ENCODE measurements at regions not wholly inside any gene's neighbourhood (a gene's known extent, or its start where the extent isn't known, plus 50 kb on each side); places are given as distances from the start of the nearest gene placed in this dataset.

DNA sequence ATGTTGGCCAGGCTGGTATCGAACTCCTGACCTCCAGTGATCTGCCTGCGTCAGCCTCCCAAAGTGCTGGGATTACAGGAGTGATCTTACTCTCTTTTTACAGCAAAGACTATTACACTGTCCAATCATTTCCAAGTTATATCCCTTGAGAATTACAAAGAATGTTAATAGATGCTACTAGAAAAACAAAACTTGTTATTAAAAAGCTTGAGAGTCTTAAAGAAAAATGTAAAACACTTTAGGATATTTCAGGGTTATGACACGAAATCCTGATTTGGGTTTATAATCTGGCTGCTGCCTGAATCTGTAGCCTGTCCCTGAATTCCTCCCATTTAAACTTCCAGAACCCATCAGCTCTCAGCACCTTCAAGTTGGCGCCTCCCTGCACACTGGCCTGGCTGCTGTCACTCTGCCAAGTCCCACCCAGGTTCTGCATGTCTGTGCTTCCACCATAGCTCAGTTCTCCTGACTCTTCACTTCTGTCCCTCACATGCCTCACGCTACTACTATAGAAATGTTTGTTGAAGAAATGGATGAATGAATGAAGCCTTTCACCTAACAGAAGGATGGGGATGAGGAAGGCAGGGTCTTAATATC is 55.8 kb upstream of the RFXAP start:
- H4K20me1 ChIP-seq (ENCODE audit: insufficient read depth, low read length) = no peaks in the 10 kb centered on the region
- Mint-ChIP-seq H3K36me3 (ENCODE audit: low read depth, unreplicated experiment) (no peaks in the 10 kb centered on the region), H3K4me1 (ENCODE audit: low read depth, unreplicated experiment) (peaks cover 19% of the 10 kb centered on the region), H3K4me3 (ENCODE audit: unreplicated experiment) (no peak overlapping the region), H3K27me3 (ENCODE audit: low read depth, unreplicated experiment) (no peaks in the 10 kb centered on the region), H3K9me3 (ENCODE audit: unreplicated experiment) (no peaks in the 10 kb centered on the region), H3K27ac (ENCODE audit: unreplicated experiment) (no peak overlapping the region)
- no peak overlapping the region for H3K4me2 ChIP-seq (ENCODE audit: low read length)
- peaks cover 4% of the 10 kb centered on the region for H3K9me3 ChIP-seq (ENCODE audit: insufficient read depth, low read depth, low read length)
- H3K27ac ChIP-seq (ENCODE audit: low read depth, low read length) = no peak overlapping the region
- H3K36me3 ChIP-seq (ENCODE audit: insufficient read depth, low read length) = no peaks in the 10 kb centered on the region
- no peak for TF ChIP-seq EZH2 (IDR thresholded peaks at IDR 0.05; ENCODE audit: insufficient read depth, low read length)
- TF ChIP-seq, protein P1, sequence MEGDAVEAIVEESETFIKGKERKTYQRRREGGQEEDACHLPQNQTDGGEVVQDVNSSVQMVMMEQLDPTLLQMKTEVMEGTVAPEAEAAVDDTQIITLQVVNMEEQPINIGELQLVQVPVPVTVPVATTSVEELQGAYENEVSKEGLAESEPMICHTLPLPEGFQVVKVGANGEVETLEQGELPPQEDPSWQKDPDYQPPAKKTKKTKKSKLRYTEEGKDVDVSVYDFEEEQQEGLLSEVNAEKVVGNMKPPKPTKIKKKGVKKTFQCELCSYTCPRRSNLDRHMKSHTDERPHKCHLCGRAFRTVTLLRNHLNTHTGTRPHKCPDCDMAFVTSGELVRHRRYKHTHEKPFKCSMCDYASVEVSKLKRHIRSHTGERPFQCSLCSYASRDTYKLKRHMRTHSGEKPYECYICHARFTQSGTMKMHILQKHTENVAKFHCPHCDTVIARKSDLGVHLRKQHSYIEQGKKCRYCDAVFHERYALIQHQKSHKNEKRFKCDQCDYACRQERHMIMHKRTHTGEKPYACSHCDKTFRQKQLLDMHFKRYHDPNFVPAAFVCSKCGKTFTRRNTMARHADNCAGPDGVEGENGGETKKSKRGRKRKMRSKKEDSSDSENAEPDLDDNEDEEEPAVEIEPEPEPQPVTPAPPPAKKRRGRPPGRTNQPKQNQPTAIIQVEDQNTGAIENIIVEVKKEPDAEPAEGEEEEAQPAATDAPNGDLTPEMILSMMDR (IDR thresholded peaks at IDR 0.05; ENCODE audit: insufficient read depth, low read depth, low read length) = no peak
- H3K27me3 ChIP-seq (ENCODE audit: insufficient read depth, low read length) = no peaks in the 10 kb centered on the region
- H3K9ac ChIP-seq (ENCODE audit: low read length) = no peak overlapping the region
- no peak overlapping the region for H2AFZ ChIP-seq (ENCODE audit: low read depth, low read length)
- DNase-seq (ENCODE audit: low read depth) (no peak), FAIRE-seq (no peak)
- no peak overlapping the region for H3K4me3 ChIP-seq (ENCODE audit: insufficient read depth, low read depth, low read length)
- peaks cover 5% of the 10 kb centered on the region for H3K4me1 ChIP-seq (ENCODE audit: insufficient read depth, low read length)
- no peaks in the 10 kb centered on the region for H3K79me2 ChIP-seq (ENCODE audit: insufficient read depth, low read length)

DNA sequence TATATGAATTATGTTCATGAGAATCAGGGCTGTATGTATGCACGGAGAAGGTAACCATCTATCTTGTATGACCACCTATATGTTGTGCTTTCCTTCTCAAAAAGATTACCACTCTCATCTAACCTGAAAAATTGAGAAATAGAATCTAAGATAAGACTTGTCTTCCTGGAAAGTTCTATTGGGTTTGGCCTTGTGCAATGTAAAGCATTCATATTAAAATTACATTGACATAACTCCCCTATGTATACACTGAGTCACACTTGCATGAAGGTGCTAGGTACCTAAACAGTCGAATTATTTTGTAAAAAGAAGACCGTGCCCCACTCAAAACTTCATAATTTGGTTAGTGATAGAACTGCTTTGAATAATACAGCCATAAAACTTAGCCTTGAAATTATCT is 54.5 kb upstream of the RFXAP start:
- H3K4me1 Mint-ChIP-seq (ENCODE audit: low read depth, unreplicated experiment) = peaks cover 20% of the 10 kb centered on the region
- Histone ChIP-seq H4K20me1 (ENCODE audit: insufficient read depth, low read length) (no peaks in the 10 kb centered on the region), H3K36me3 (ENCODE audit: insufficient read depth, low read length) (no peaks in the 10 kb centered on the region), H3K9me3 (ENCODE audit: insufficient read depth, low read depth, low read length) (peaks cover 4% of the 10 kb centered on the region), H3K79me2 (ENCODE audit: insufficient read depth, low read length) (no peaks in the 10 kb centered on the region), H2AFZ (ENCODE audit: low read depth, low read length) (no peak overlapping the region), H3K4me2 (ENCODE audit: low read length) (no peak overlapping the region), H3K4me1 (ENCODE audit: insufficient read depth, low read length) (peaks cover 5% of the 10 kb centered on the region), H3K4me3 (ENCODE audit: insufficient read depth, low read depth, low read length) (no peak overlapping the region), H3K9ac (ENCODE audit: low read length) (no peak overlapping the region), H3K27me3 (ENCODE audit: insufficient read depth, low read length) (no peaks in the 10 kb centered on the region), H3K27ac (ENCODE audit: low read depth, low read length) (no peak overlapping the region)
- no peaks in the 10 kb centered on the region for H3K36me3 Mint-ChIP-seq (ENCODE audit: low read depth, unreplicated experiment)
- TF ChIP-seq EZH2 (IDR thresholded peaks at IDR 0.05; ENCODE audit: insufficient read depth, low read length) = no peak
- TF ChIP-seq, protein P1 (IDR thresholded peaks at IDR 0.05; ENCODE audit: insufficient read depth, low read depth, low read length) = no peak
- H3K27me3 Mint-ChIP-seq (ENCODE audit: low read depth, unreplicated experiment) = no peaks in the 10 kb centered on the region
- peaks cover 5% of the 10 kb centered on the region for H3K9me3 Mint-ChIP-seq (ENCODE audit: unreplicated experiment)
- H3K4me3 Mint-ChIP-seq (ENCODE audit: unreplicated experiment) = no peak overlapping the region
- H3K27ac Mint-ChIP-seq (ENCODE audit: unreplicated experiment) = no peak overlapping the region
- FAIRE-seq = no peak
- DNase-seq (ENCODE audit: low read depth) = no peak

DNA sequence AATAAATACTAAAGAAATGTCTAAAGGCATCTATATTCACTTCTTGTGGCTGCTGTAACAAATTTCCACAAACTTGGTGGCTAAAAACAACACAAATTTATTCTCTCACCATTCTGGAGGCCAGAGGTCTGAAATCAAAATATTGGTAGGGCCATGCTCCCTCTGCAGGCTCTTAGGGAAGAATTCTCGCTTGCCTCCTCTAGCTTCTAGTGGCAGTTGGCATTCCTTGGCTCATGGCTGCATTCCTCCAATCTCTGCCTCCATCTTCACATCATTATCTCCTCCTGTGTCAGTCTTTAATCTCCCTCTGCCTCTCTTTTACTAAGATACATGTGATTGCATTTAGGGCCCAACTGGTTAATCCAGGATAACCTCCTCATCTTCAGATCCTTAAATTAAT is 54.1 kb upstream of the RFXAP start:
- H4K20me1 ChIP-seq (ENCODE audit: insufficient read depth, low read length) = no peaks in the 10 kb centered on the region
- H3K4me2 ChIP-seq (ENCODE audit: low read length) = no peak overlapping the region
- no peaks in the 10 kb centered on the region for H3K79me2 ChIP-seq (ENCODE audit: insufficient read depth, low read length)
- TF ChIP-seq EZH2 (IDR thresholded peaks at IDR 0.05; ENCODE audit: insufficient read depth, low read length) = no peak
- TF ChIP-seq, protein P1 (IDR thresholded peaks at IDR 0.05; ENCODE audit: insufficient read depth, low read depth, low read length) = no peak
- no peak overlapping the region for H3K27ac ChIP-seq (ENCODE audit: low read depth, low read length)
- FAIRE-seq (no peak), DNase-seq (ENCODE audit: low read depth) (no peak)
- no peak overlapping the region for H3K4me3 ChIP-seq (ENCODE audit: insufficient read depth, low read depth, low read length)
- Mint-ChIP-seq H3K36me3 (ENCODE audit: low read depth, unreplicated experiment) (no peaks in the 10 kb centered on the region), H3K4me1 (ENCODE audit: low read depth, unreplicated experiment) (peaks cover 20% of the 10 kb centered on the region), H3K27ac (ENCODE audit: unreplicated experiment) (no peak overlapping the region), H3K4me3 (ENCODE audit: unreplicated experiment) (no peak overlapping the region), H3K27me3 (ENCODE audit: low read depth, unreplicated experiment) (no peaks in the 10 kb centered on the region), H3K9me3 (ENCODE audit: unreplicated experiment) (peaks cover 5% of the 10 kb centered on the region)
- H3K36me3 ChIP-seq (ENCODE audit: insufficient read depth, low read length) = no peaks in the 10 kb centered on the region
- H3K27me3 ChIP-seq (ENCODE audit: insufficient read depth, low read length) = no peaks in the 10 kb centered on the region
- peaks cover 4% of the 10 kb centered on the region for H3K9me3 ChIP-seq (ENCODE audit: insufficient read depth, low read depth, low read length)
- no peak overlapping the region for H3K9ac ChIP-seq (ENCODE audit: low read length)
- peaks cover 5% of the 10 kb centered on the region for H3K4me1 ChIP-seq (ENCODE audit: insufficient read depth, low read length)
- H2AFZ ChIP-seq (ENCODE audit: low read depth, low read length) = no peak overlapping the region

Measured in astrocyte (in vitro differentiated cells and primary cell).